ENCODE measurements at regions not wholly inside any gene's neighbourhood (a gene's known extent, or its start where the extent isn't known, plus 50 kb on each side); places are given as distances from the start of the nearest gene placed in this dataset.

- DNase-seq = no peak
- Histone ChIP-seq H3K79me1 (ENCODE audit: insufficient read depth, low read depth, low read length, poor library complexity, severe bottlenecking) (no peaks in the 10 kb centered on the region), H3K4me1 (ENCODE audit: insufficient read depth, low read length) (no peaks in the 10 kb centered on the region), H3K9ac (ENCODE audit: extremely low read depth, insufficient read length, low read length) (no peak overlapping the region), H2BK12ac (ENCODE audit: insufficient read length, low read depth, low read length) (no peak overlapping the region), H2BK120ac (ENCODE audit: low read depth, low read length, poor library complexity, severe bottlenecking) (no peak overlapping the region), H3K4me2 (ENCODE audit: insufficient read depth, insufficient read length, low read length) (no peak overlapping the region), H3K27me3 (ENCODE audit: insufficient read depth, low read length) (no peaks in the 10 kb centered on the region), H4K91ac (ENCODE audit: insufficient read length, low read depth, low read length) (no peak overlapping the region), H2AFZ (ENCODE audit: low read length) (no peak overlapping the region), H4K20me1 (ENCODE audit: control insufficient read depth, insufficient read depth, insufficient read length) (no peaks in the 10 kb centered on the region), H2BK20ac (ENCODE audit: low read depth, low read length, poor library complexity, severe bottlenecking) (no peak overlapping the region), H4K8ac (replicated peaks; ENCODE audit: insufficient read length, low read depth, low read length) (no peak overlapping the region), H3K56ac (ENCODE audit: insufficient read length, low read depth, low read length) (no peak overlapping the region), H3K27ac (ENCODE audit: insufficient read length, low read depth, low read length) (no peak overlapping the region), H2BK5ac (ENCODE audit: insufficient read length, low read length) (no peak overlapping the region), H3T11ph (ENCODE audit: low read length) (no peak overlapping the region), H4K5ac (ENCODE audit: insufficient read length, low read depth, low read length) (no peak overlapping the region), H3K14ac (ENCODE audit: insufficient read depth, low read length) (no peak overlapping the region), H2AK5ac (ENCODE audit: insufficient read length, low read length) (no peak overlapping the region), H3K79me2 (ENCODE audit: insufficient read depth, low read length) (no peaks in the 10 kb centered on the region), H3K23me2 (ENCODE audit: insufficient read length, low read depth, low read length, poor library complexity, severe bottlenecking) (no peaks in the 10 kb centered on the region), H3K18ac (ENCODE audit: insufficient read length, low read depth, low read length) (no peak overlapping the region), H2BK15ac (ENCODE audit: low read depth, low read length) (no peak overlapping the region), H3K4ac (ENCODE audit: low read depth, low read length) (no peak overlapping the region), H3K9me3 (ENCODE audit: control insufficient read depth, low read depth, low read length) (no peaks in the 10 kb centered on the region), H3K23ac (ENCODE audit: insufficient read length, low read depth, low read length) (no peak overlapping the region)
- no peak overlapping the region for H3K27ac Mint-ChIP-seq
- H3K36me3 Mint-ChIP-seq (ENCODE audit: insufficient read depth in 1 of 3, low read depth in 3 of 3) = no peaks in the 10 kb centered on the region
- no peaks in the 10 kb centered on the region for H3K4me1 Mint-ChIP-seq
- no peaks in the 10 kb centered on the region for H3K9me3 Mint-ChIP-seq
- H3K4me3 Mint-ChIP-seq = no peak overlapping the region
- H3K27me3 Mint-ChIP-seq (ENCODE audit: low read depth) = 0 out of 2 replicates have a peak, but pooled peaks cover 3% of the 10 kb centered on the region
- no CpG with 5 or more reads among the region's 2 CpGs for WGBS (ENCODE audit: extremely low coverage, insufficient read length, low lambda C conversion rate)
- no peak for TF ChIP-seq CTCF (conservative IDR thresholded peaks at IDR 0.05)
These were observed 400.0 kb upstream of the PDE4D start for GRCh38 chr5:60293518-60293917.

All from H9 (cell line).